ENCODE measurements at regions not wholly inside any gene's neighbourhood (a gene's known extent, or its start where the extent isn't known, plus 50 kb on each side); places are given as distances from the start of the nearest gene placed in this dataset.

GRCh38 chr7:42709284-42709683, 202.6 kb downstream of the C7orf25 start:
- no peak overlapping the region for H3K27ac Mint-ChIP-seq
- Histone ChIP-seq H3K27ac (ENCODE audit: low read depth, low read length) (no peak overlapping the region), H3K4me1 (ENCODE audit: control insufficient read depth, insufficient read depth, low read length) (no peaks in the 10 kb centered on the region), H3K36me3 (ENCODE audit: control insufficient read depth, insufficient read depth, low read length) (no peaks in the 10 kb centered on the region), H3K4me3 (ENCODE audit: low read length) (no peak overlapping the region), H3K9me3 (ENCODE audit: control insufficient read depth, low read length) (peaks cover 9% of the 10 kb centered on the region), H3K9ac (ENCODE audit: extremely low read depth, low read length, poor library complexity, severe bottlenecking) (no peak overlapping the region), H3K27me3 (ENCODE audit: control insufficient read depth, insufficient read depth, low read length, poor library complexity, severe bottlenecking) (no peaks in the 10 kb centered on the region)
- no peaks in the 10 kb centered on the region for H3K9me3 Mint-ChIP-seq
- no peaks in the 10 kb centered on the region for H3K27me3 Mint-ChIP-seq (ENCODE audit: insufficient read depth)
- no peak overlapping the region for H3K4me3 Mint-ChIP-seq
- 73 to 92% methylated on average over 3 of the region's 3 CpGs for WGBS, 2 experiments (ENCODE audit: insufficient coverage in 1 of 2, insufficient read length in 1 of 2)
- DNase-seq = no peak
- no peaks in the 10 kb centered on the region for H3K4me1 Mint-ChIP-seq
- no peak for TF ChIP-seq CTCF (conservative IDR thresholded peaks at IDR 0.05)
- H3K36me3 Mint-ChIP-seq (ENCODE audit: low read depth) = no peaks in the 10 kb centered on the region

GRCh38 chr7:42704710-42705109, 207.2 kb downstream of the C7orf25 start:
- Mint-ChIP-seq H3K36me3 (ENCODE audit: low read depth) (no peaks in the 10 kb centered on the region), H3K4me1 (peaks cover 3% of the 10 kb centered on the region), H3K9me3 (no peaks in the 10 kb centered on the region), H3K27ac (no peak overlapping the region), H3K27me3 (ENCODE audit: insufficient read depth) (no peaks in the 10 kb centered on the region), H3K4me3 (no peak overlapping the region)
- no peaks in the 10 kb centered on the region for H3K36me3 ChIP-seq (ENCODE audit: control insufficient read depth, insufficient read depth, low read length)
- H3K27ac ChIP-seq (ENCODE audit: low read depth, low read length) = no peak overlapping the region
- DNase-seq = no peak
- WGBS, 2 experiments (ENCODE audit: insufficient coverage in 1 of 2, insufficient read length in 1 of 2) = 89 to 96% methylated on average over 2 of the region's 2 CpGs
- TF ChIP-seq CTCF (conservative IDR thresholded peaks at IDR 0.05) = no peak
- no peaks in the 10 kb centered on the region for H3K9me3 ChIP-seq (ENCODE audit: control insufficient read depth, low read length)
- no peak overlapping the region for H3K9ac ChIP-seq (ENCODE audit: extremely low read depth, low read length, poor library complexity, severe bottlenecking)
- H3K4me3 ChIP-seq (ENCODE audit: low read length) = no peak overlapping the region
- H3K27me3 ChIP-seq (ENCODE audit: control insufficient read depth, insufficient read depth, low read length, poor library complexity, severe bottlenecking) = no peaks in the 10 kb centered on the region
- no peaks in the 10 kb centered on the region for H3K4me1 ChIP-seq (ENCODE audit: control insufficient read depth, insufficient read depth, low read length)

- Histone ChIP-seq H3K27ac (ENCODE audit: low read depth, low read length) (no peak overlapping the region), H3K36me3 (ENCODE audit: control insufficient read depth, insufficient read depth, low read length) (no peaks in the 10 kb centered on the region), H3K9ac (ENCODE audit: extremely low read depth, low read length, poor library complexity, severe bottlenecking) (no peak overlapping the region), H3K9me3 (ENCODE audit: control insufficient read depth, low read length) (no peaks in the 10 kb centered on the region), H3K4me3 (ENCODE audit: low read length) (no peak overlapping the region), H3K27me3 (ENCODE audit: control insufficient read depth, insufficient read depth, low read length, poor library complexity, severe bottlenecking) (no peaks in the 10 kb centered on the region), H3K4me1 (ENCODE audit: control insufficient read depth, insufficient read depth, low read length) (peaks cover 5% of the 10 kb centered on the region)
- H3K27ac Mint-ChIP-seq = no peak overlapping the region
- no peaks in the 10 kb centered on the region for H3K36me3 Mint-ChIP-seq (ENCODE audit: low read depth)
- TF ChIP-seq CTCF (conservative IDR thresholded peaks at IDR 0.05) = no peak
- peaks cover 7% of the 10 kb centered on the region for H3K4me1 Mint-ChIP-seq
- 63 to 67% methylated on average over 1 of the region's 1 CpG for WGBS, 2 experiments (ENCODE audit: insufficient coverage in 1 of 2, insufficient read length in 1 of 2)
- DNase-seq = no peak
- H3K27me3 Mint-ChIP-seq (ENCODE audit: insufficient read depth) = no peaks in the 10 kb centered on the region
- no peaks in the 10 kb centered on the region for H3K9me3 Mint-ChIP-seq
- H3K4me3 Mint-ChIP-seq = no peak overlapping the region
These were observed 209.2 kb downstream of the C7orf25 start for GRCh38 chr7:42702647-42703046.

Measured in endodermal cell (in vitro differentiated cells).